ENCODE measurements at regions not wholly inside any gene's neighbourhood (a gene's known extent, or its start where the extent isn't known, plus 50 kb on each side); places are given as distances from the start of the nearest gene placed in this dataset.

GRCh38 chr5:158069838-158070237 is 210.9 kb upstream of the CLINT1 start:
- SMC1A ChIA-PET (ENCODE audit: uncharacterized antibody, unreplicated experiment): no interaction called here
- WGBS (ENCODE audit: insufficient coverage, insufficient replicate concordance, low lambda C conversion rate, missing lambda C conversion rate): 47% methylated on average over 2 of the region's 2 CpGs
- intact Hi-C loops (cut with micrococcal nuclease; ENCODE audit: unreplicated experiment): no loop called here
- ATAC-seq: no peak
- POLR2A ChIA-PET: no interaction called here
- in situ Hi-C loops (cut with MboI): loop anchor here (10.0 kb wide), 2 partner anchors 1035 to 1065 kb away; no protein-coding TSS in a partner anchor
- Histone ChIP-seq H3K9ac (ENCODE audit: control insufficient read depth, insufficient read depth, low read length) (no peak overlapping the region), H3K27me3 (replicated peaks in 1 of 2; ENCODE audit: control insufficient read depth in 2 of 2, insufficient read depth in 2 of 2, low read length in 1 of 2) (no peaks in the 10 kb centered on the region; a peak in 2 of 4 replicates), H4K20me1 (ENCODE audit: control insufficient read depth, insufficient read depth) (no peaks in the 10 kb centered on the region), H2AFZ (ENCODE audit: control insufficient read depth, low read depth, low read length) (no peak overlapping the region), H3K27ac (ENCODE audit: control insufficient read depth, insufficient read depth) (no peak overlapping the region), H3K36me3 (ENCODE audit: control insufficient read depth in 2 of 2, insufficient read depth in 2 of 2, low read length in 1 of 2) (no peaks in the 10 kb centered on the region), H3K4me2 (ENCODE audit: control insufficient read depth, insufficient read depth) (no peak overlapping the region), H3K4me1 (ENCODE audit: control insufficient read depth, insufficient read depth, low read length) (no peaks in the 10 kb centered on the region), H3K9me3 (replicated peaks; ENCODE audit: control insufficient read depth, insufficient read depth, low read length) (no peaks in the 10 kb centered on the region), H3K79me2 (ENCODE audit: control insufficient read depth, insufficient read depth, low read length) (no peaks in the 10 kb centered on the region), H3K4me3 (no peak overlapping the region)
- BruUV-seq (replicated peaks): no TSS peak
- no peak for TF ChIP-seq HDAC6 (IDR thresholded peaks at IDR 0.05; ENCODE audit: unreplicated experiment)
- TF ChIP-seq RAD51 (IDR thresholded peaks at IDR 0.05): no peak
- no peak for TF ChIP-seq MXI1 (IDR thresholded peaks at IDR 0.05; ENCODE audit: low read depth, low read length)
- no peak for TF ChIP-seq CTCF (IDR thresholded peaks at IDR 0.05 in 2 of 3, conservative IDR thresholded peaks at IDR 0.05 in 1 of 3; ENCODE audit: control insufficient read depth in 2 of 3, extremely low read depth in 1 of 3, insufficient read depth in 1 of 3, low read depth in 3 of 3, low read length in 3 of 3)
- no peak for TF ChIP-seq RAD21 (IDR thresholded peaks at IDR 0.05; ENCODE audit: insufficient read depth, low read depth, low read length)
- no peak for TF ChIP-seq JUNB (IDR thresholded peaks at IDR 0.05)
- no peak for TF ChIP-seq ZNF274 (IDR thresholded peaks at IDR 0.05; ENCODE audit: insufficient read depth, insufficient read length)
- TF ChIP-seq ZNF384 (IDR thresholded peaks at IDR 0.05; ENCODE audit: borderline replicate concordance, low read depth, low read length): no peak
- TF ChIP-seq SUZ12 (IDR thresholded peaks at IDR 0.05; ENCODE audit: unreplicated experiment): no peak
- no peak for TF ChIP-seq SREBF1 (IDR thresholded peaks at IDR 0.05; ENCODE audit: low read length)
- CTCF ChIA-PET: no interaction called here
- RAD21 ChIA-PET (ENCODE audit: unreplicated experiment): no interaction called here
- no peak for DNase-seq (ENCODE audit: low read depth, low spot score)
- no peak for FAIRE-seq
